SK-N-MC (cell line): ENCODE measurements at regions not wholly inside any gene's neighbourhood (a gene's known extent, or its start where the extent isn't known, plus 50 kb on each side); places are given as distances from the start of the nearest gene placed in this dataset.
A peak's percentile ranks its signal among the peaks of the same experiment; 100 is the strongest.

Source experiments
- DNase-seq: peaks from one replicate; pipeline ENCODE4 v3.0.0-alpha.2; 2011; ENCODE audit warnings: low read depth, low spot score
- H3K27ac ChIP-seq: fragments of 200-600 bp; sonication (generic); 2 replicates; pipeline ENCODE4 v1.5.1; 2016; ENCODE audit warnings: mixed run types
- H3K36me3 ChIP-seq: fragments of 200-600 bp; sonication (generic); 2 replicates; pipeline ENCODE4 v1.6.1; 2017; ENCODE audit warnings: antibody characterized with exemption, low read length, mixed read lengths; ENCODE audit not compliant: insufficient read depth
- H3K4me3 ChIP-seq: fragments of 200-600 bp; sonication (generic); 2 replicates; pipeline ENCODE4 v1.5.1; 2016
- H3K9ac ChIP-seq: fragments of 200-600 bp; sonication (generic); 2 replicates; pipeline ENCODE4 v1.8.0; 2017; ENCODE audit warnings: mixed run types, mixed read lengths; ENCODE audit not compliant: insufficient read length
- H3K9me3 ChIP-seq: fragments of 200-600 bp; sonication (generic); 2 replicates; pipeline ENCODE4 v1.6.1; 2017; ENCODE audit warnings: low read depth, mild to moderate bottlenecking, antibody characterized with exemption, low read length, moderate library complexity, mixed read lengths
- EZH2 ChIP-seq: fragments of 200-600 bp; sonication (generic); IDR thresholded peaks from one replicate; pipeline ENCODE4 v1.6.1; 2017; ENCODE audit warnings: antibody characterized with exemption
- FOXP2 ChIP-seq: optimal IDR thresholded peaks from 2 replicates; pipeline ENCODE3; 2011; ENCODE audit warnings: mild to moderate bottlenecking, moderate library complexity; ENCODE audit not compliant: insufficient read depth; ENCODE audit errors: extremely low read length, control extremely low read depth
- POLR2AphosphoS5 ChIP-seq: IDR thresholded peaks from 2 replicates; pipeline ENCODE4 v1.6.1; 2012; ENCODE audit warnings: mild to moderate bottlenecking, low read depth, low read length, borderline replicate concordance

DNA sequence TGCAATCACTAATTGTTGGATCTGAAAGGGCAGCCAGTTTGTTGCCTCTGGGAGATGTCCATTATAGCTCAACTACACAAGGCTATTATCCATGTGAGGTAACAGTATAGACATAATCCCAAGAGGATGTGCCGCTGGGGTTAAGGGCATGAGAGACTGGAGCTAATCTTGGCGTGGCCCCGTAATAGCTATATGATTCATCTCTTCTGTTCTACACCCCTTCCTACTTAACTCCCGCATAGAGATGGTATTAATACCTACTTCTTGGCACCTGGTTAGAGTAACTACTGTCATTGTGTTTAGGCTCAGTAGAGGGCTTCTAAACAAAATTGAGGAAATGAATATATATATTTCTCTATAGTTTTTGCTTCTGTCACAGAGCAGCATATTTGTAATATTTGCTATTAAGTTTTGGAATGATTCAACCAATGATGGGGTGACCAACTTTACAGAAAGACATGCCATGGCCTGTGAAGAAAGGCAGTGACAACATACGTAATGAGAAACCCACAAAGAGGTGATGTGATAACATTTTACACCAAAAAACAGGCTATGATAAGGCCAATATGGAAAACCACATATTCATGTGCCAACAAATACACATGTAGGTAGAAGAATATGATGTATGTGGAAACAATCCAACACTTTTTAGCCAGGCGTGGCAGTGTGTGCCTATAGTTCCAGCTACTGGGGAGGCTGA, 76.8 kb upstream of the DPH6 start:
- Histone ChIP-seq H3K9me3 (no peaks in the 10 kb centered on the region), H3K9ac (no peak overlapping the region), H3K27ac (no peak overlapping the region), H3K36me3 (no peaks in the 10 kb centered on the region), H3K4me3 (no peak overlapping the region)
- no peak for TF ChIP-seq EZH2
- no peak for DNase-seq

GRCh38 chr15:35624881-35625280, 78.9 kb upstream of the DPH6 start:
- Histone ChIP-seq H3K36me3 (no peaks in the 10 kb centered on the region), H3K4me3 (no peak overlapping the region), H3K9me3 (no peaks in the 10 kb centered on the region), H3K9ac (no peak overlapping the region), H3K27ac (no peak overlapping the region)
- TF ChIP-seq EZH2 (no peak), FOXP2 (no peak), POLR2AphosphoS5 (no peak)
- peak; percentile 34 for DNase-seq

- DNase-seq: no peak
- H3K36me3 ChIP-seq: no peaks in the 10 kb centered on the region
- no peaks in the 10 kb centered on the region for H3K9me3 ChIP-seq
- no peak overlapping the region for H3K27ac ChIP-seq
- H3K9ac ChIP-seq: no peak overlapping the region
- no peak overlapping the region for H3K4me3 ChIP-seq
- TF ChIP-seq POLR2AphosphoS5 (no peak), FOXP2 (no peak), EZH2 (no peak)
Observed at GRCh38 chr15:35626571-35627318, 80.8 kb upstream of the DPH6 start.

DNA sequence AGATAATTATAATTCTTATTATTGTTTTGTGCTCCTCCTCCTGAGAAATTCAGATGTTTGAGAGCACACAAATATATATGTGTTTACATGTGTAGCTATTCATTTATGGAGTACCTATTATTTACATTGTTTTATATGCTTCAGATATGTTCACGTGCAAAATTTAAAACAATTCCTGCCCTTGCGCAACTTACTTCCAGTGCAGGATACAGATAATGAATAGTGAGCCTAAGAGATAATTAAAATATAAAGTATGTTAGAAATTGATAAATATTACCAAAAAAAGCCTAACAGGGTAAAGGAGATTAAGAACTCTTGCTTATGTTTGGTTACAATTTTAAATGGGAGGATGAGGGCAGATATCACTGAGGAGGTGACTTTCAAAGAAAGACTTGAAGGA, 81.7 kb upstream of the DPH6 start:
- no peaks in the 10 kb centered on the region for H3K36me3 ChIP-seq
- no peak overlapping the region for H3K9ac ChIP-seq
- no peak overlapping the region for H3K4me3 ChIP-seq
- H3K27ac ChIP-seq: no peak overlapping the region
- no peak for DNase-seq
- no peaks in the 10 kb centered on the region for H3K9me3 ChIP-seq
- no peak for TF ChIP-seq EZH2
- TF ChIP-seq POLR2AphosphoS5: no peak
- TF ChIP-seq FOXP2: no peak

DNA sequence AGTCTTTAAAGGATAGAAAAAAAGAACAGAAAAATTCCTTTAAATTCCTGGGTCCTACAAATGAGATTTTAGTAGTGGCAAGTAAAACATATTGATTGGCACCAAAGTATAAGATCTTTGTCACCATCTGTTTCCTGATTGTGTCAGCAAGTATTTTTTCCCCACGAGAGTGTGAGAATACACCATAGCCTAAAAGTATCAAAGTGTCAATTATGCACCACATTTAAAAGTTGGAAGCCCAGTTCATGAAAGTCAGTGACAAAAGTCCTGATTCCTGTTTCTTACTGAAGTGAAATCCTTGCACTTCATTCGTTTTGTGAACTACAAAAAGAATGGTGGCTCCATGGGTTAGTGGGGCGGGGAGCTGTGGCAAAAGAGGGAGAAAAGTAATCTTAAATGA, 83.8 kb upstream of the DPH6 start:
- H3K36me3 ChIP-seq: no peaks in the 10 kb centered on the region
- H3K9me3 ChIP-seq: no peaks in the 10 kb centered on the region
- DNase-seq: no peak
- H3K27ac ChIP-seq: no peak overlapping the region
- H3K4me3 ChIP-seq: no peak overlapping the region
- TF ChIP-seq FOXP2 (no peak), POLR2AphosphoS5 (no peak), EZH2 (no peak)
- H3K9ac ChIP-seq: no peak overlapping the region

GRCh38 chr15:35630532-35630931, 84.6 kb upstream of the DPH6 start:
- Histone ChIP-seq H3K9ac (no peak overlapping the region), H3K4me3 (no peak overlapping the region), H3K36me3 (no peaks in the 10 kb centered on the region), H3K9me3 (no peaks in the 10 kb centered on the region), H3K27ac (no peak overlapping the region)
- DNase-seq: no peak
- no peak for TF ChIP-seq POLR2AphosphoS5
- no peak for TF ChIP-seq FOXP2
- TF ChIP-seq EZH2: no peak

- Histone ChIP-seq H3K4me3 (no peak overlapping the region), H3K9ac (no peak overlapping the region), H3K9me3 (no peaks in the 10 kb centered on the region), H3K36me3 (no peaks in the 10 kb centered on the region), H3K27ac (no peak overlapping the region)
- DNase-seq: no peak
- TF ChIP-seq FOXP2: no peak
- no peak for TF ChIP-seq EZH2
- TF ChIP-seq POLR2AphosphoS5: no peak
Observed at GRCh38 chr15:35630985-35631384, 85.0 kb upstream of the DPH6 start.

GRCh38 chr15:35633677-35634076, 87.7 kb upstream of the DPH6 start:
- H3K36me3 ChIP-seq: no peaks in the 10 kb centered on the region
- DNase-seq: no peak
- no peak overlapping the region for H3K4me3 ChIP-seq
- no peak overlapping the region for H3K9ac ChIP-seq
- no peaks in the 10 kb centered on the region for H3K9me3 ChIP-seq
- TF ChIP-seq POLR2AphosphoS5 (no peak), FOXP2 (no peak), EZH2 (no peak)
- H3K27ac ChIP-seq: no peak overlapping the region
